ENCODE measurements at regions not wholly inside any gene's neighbourhood (a gene's known extent, or its start where the extent isn't known, plus 50 kb on each side); places are given as distances from the start of the nearest gene placed in this dataset.

DNA sequence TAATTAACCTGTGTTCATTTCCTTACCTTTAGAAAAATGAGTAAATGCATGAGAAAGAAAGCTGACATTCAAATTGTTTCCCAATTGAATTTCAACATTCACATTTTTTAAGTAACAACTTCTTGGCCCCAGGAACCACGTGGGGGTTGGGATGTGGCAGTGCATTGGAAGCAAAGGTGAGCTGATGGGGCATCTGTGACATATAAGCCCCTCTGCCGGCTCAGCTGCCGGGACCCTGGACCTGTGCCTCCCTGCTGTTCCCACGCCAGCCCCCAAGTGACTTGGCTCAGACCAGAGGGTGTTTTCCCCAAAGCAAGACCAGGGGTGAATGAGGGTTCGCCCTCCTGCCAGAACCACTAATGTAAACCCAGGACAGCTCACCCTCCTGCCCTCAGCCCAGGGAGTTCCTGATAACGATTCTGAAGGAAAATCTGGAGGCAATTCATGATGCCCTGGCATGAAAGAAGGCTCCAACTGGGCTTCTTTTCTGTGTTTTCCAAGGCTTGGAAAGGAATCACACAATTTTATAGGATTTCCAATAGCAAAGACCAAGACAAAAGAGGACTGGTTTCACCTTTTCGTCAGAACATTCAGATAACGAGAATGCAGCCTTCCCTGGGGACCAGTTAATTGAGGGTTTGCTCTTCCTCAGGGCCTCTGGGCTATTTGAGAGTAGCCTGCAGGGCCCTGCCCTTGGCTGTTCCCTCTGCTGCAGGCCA, 193.2 kb upstream of the TWIST2 start:
- DNase-seq (ENCODE audit: extremely low spot score) = peak; percentile 77
- H3K4me3 ChIP-seq = no peak overlapping the region
- peaks cover 0 to 31% (median 20%) of the 10 kb centered on the region in 4 donors for H3K4me1 ChIP-seq
- no peak overlapping the region for H3K27ac ChIP-seq (replicated peaks in 1 of 4)
- intact Hi-C loops (cut with DNase I) = no loop called here
- no peaks in the 10 kb centered on the region for H3K36me3 ChIP-seq
- no peaks in the 10 kb centered on the region for H3K9me3 ChIP-seq
- 88% methylated on average over 8 of the region's 8 CpGs for WGBS
- H3K27me3 ChIP-seq = no peaks in the 10 kb centered on the region
- TF ChIP-seq EP300 (IDR thresholded peaks at IDR 0.05) = no peak
- no peak for TF ChIP-seq POLR2A (IDR thresholded peaks at IDR 0.05; ENCODE audit: low read depth)
- no peak for TF ChIP-seq POLR2AphosphoS5 (IDR thresholded peaks at IDR 0.05)
- TF ChIP-seq CTCF (IDR thresholded peaks at IDR 0.05) = no peak

DNA sequence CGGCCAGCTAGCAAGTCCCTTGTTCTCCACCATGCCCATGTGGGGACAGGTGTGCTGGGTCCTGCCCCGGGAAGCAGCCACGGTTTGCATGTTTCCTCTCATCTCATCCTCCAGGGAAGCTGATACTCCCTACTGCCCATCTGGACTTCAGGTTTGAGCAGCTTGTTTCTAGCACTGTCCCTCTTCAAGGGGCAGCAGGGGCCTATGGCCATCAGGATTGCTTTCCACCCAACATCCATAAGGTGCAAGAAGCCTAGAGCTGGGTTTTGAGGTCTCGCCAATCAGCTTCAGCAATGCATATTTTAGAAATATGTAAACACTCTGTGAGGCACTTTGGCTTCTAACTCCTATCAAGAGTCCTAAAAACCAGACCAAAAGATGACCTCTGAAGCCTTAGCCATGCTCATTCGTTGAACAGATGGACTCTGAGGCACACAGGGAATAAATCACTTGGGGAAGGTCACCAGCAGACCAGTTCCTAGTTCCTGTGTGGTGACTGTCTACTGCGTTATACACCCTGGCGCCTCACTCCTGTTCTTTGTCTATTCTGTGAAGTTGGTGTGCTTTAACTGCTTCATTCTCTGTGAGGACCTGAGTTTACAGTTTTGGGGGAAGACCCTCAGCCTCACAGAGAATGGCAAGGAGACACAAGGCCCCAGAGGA, 192.6 kb upstream of the TWIST2 start:
- 82% methylated on average over 5 of the region's 7 CpGs for WGBS
- Histone ChIP-seq H3K4me3 (no peak overlapping the region), H3K9me3 (no peaks in the 10 kb centered on the region), H3K27me3 (no peaks in the 10 kb centered on the region), H3K36me3 (no peaks in the 10 kb centered on the region), H3K27ac (replicated peaks in 1 of 4) (no peak overlapping the region), H3K4me1 (peaks cover 0 to 31% (median 20%) of the 10 kb centered on the region in 4 donors)
- intact Hi-C loops (cut with DNase I) = no loop called here
- DNase-seq (ENCODE audit: extremely low spot score) = peak; percentile 80
- TF ChIP-seq POLR2AphosphoS5 (IDR thresholded peaks at IDR 0.05) (no peak), CTCF (IDR thresholded peaks at IDR 0.05) (no peak), EP300 (IDR thresholded peaks at IDR 0.05) (no peak), POLR2A (IDR thresholded peaks at IDR 0.05; ENCODE audit: low read depth) (no peak)

DNA sequence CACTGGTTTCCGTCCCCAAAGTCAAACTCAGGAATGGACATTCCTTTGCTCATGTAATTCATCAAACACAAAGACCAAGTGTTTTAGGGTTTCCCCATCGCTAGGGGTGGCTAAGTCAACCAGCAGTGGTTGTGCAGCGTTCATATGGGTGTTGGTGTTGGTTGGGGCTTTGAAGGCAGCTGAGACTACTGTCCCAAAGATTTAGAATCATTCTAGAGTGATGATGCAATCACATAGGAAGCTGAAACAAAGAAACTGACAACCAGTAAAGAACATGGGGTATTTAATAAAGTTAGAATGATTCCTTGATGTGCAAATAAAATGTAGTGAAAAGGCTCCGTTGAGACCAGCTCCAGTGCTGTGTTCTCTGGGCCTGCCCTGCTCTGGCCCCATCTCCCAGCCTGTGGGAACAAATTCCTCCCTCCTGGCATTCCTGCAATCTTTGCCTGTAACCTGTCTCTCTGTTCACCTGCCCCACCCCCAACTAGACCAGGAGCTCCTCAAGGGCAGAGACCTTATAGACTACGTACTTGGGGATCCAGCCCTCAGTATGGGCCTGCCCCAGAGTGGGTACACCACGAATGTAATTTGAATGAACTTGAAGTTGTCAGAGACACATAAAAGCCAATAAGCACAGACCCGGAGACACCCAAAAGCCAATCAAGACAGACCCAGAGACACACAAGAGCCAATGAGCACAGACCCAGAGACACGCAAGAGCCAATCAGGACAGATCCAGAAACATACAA, 191.7 kb upstream of the TWIST2 start:
- intact Hi-C loops (cut with DNase I) = no loop called here
- DNase-seq (ENCODE audit: extremely low spot score) = peak; percentile 47

More for the DNA sequence above, 191.7 kb upstream of the TWIST2 start:
- Histone ChIP-seq H3K4me3 (no peak overlapping the region), H3K36me3 (no peaks in the 10 kb centered on the region), H3K9me3 (peaks cover 0 to 5% (median under 1%) of the 10 kb centered on the region in 4 donors), H3K27ac (replicated peaks in 1 of 4) (no peak overlapping the region), H3K4me1 (peaks cover 0 to 31% (median 20%) of the 10 kb centered on the region in 4 donors), H3K27me3 (no peaks in the 10 kb centered on the region)
- TF ChIP-seq POLR2A (IDR thresholded peaks at IDR 0.05; ENCODE audit: low read depth) (no peak), CTCF (IDR thresholded peaks at IDR 0.05) (no peak), EP300 (IDR thresholded peaks at IDR 0.05) (no peak), POLR2AphosphoS5 (IDR thresholded peaks at IDR 0.05) (no peak)
- 80% methylated on average over 7 of the region's 8 CpGs for WGBS

Measured in esophagus muscularis mucosa (tissue), 4 donors.